Skin epidermis (tissue), 12 donors: ENCODE measurements at regions not wholly inside any gene's neighbourhood (a gene's known extent, or its start where the extent isn't known, plus 50 kb on each side); places are given as distances from the start of the nearest gene placed in this dataset.
"Not testable (repeated sequence)": the region's sequence is repeated elsewhere in the genome, so short reads cannot be mapped to it uniquely, and the experiment has no call there.

Experiments used
- H3K27ac ChIP-seq, 21 experiments: fragments of 200-600 bp; sonication (generic) in 11 of 21; one replicate each; pipeline ENCODE4 v1.5.0; 2020; ENCODE audit warnings: mild to moderate bottlenecking in 3 of 21, inconsistent platforms in 2 of 21, moderate library complexity in 2 of 21
- H3K4me3 ChIP-seq, 7 experiments: fragments of 200-600 bp; sonication (generic) in 2 of 7; one replicate each; pipeline ENCODE4 v1.5.0; 2020; ENCODE audit warnings: inconsistent platforms in 2 of 7, mild to moderate bottlenecking in 2 of 7, moderate library complexity in 1 of 7

GRCh38 chr3:32632533-32633265, 52.3 kb upstream of the CNOT10 start:
- H3K27ac ChIP-seq: peak overlapping the region in 1 of 21 experiments; percentile 37

GRCh38 chr3:32630266-32630665, 54.7 kb upstream of the CNOT10 start:
- Histone ChIP-seq H3K27ac (peak overlapping the region in 7 of 21 experiments; percentile 12 to 65 (median 41)), H3K4me3 (no peak overlapping the region)

More at GRCh38 chr3:32632533-32633265, 52.3 kb upstream of the CNOT10 start:
- no peak overlapping the region for H3K4me3 ChIP-seq

- Histone ChIP-seq H3K27ac (no peak overlapping the region), H3K4me3 (no peak overlapping the region)
These were observed 56.0 kb upstream of the DYNC1LI1 start for GRCh38 chr3:32626631-32627030.

- not testable (repeated sequence) for H3K4me3 ChIP-seq, H3K27ac ChIP-seq
These were observed 55.0 kb upstream of the DYNC1LI1 start for GRCh38 chr3:32625543-32626176.

- H3K27ac ChIP-seq: no peak overlapping the region
- H3K4me3 ChIP-seq: no peak overlapping the region
These were observed 52.9 kb upstream of the DYNC1LI1 start for GRCh38 chr3:32623532-32623931.

GRCh38 chr3:32621466-32621865, 50.8 kb upstream of the DYNC1LI1 start:
- no peak overlapping the region for H3K27ac ChIP-seq

GRCh38 chr3:32620611-32621310, 50.1 kb upstream of the DYNC1LI1 start:
- Histone ChIP-seq H3K27ac (no peak overlapping the region), H3K4me3 (no peak overlapping the region)

More at GRCh38 chr3:32621466-32621865, 50.8 kb upstream of the DYNC1LI1 start:
- H3K4me3 ChIP-seq: no peak overlapping the region
